ENCODE measurements at regions not wholly inside any gene's neighbourhood (a gene's known extent, or its start where the extent isn't known, plus 50 kb on each side); places are given as distances from the start of the nearest gene placed in this dataset.

GRCh38 chr5:126284977-126285696 lies 138.1 kb upstream of the GRAMD2B start:
- TF ChIP-seq CTCF (IDR thresholded peaks at IDR 0.05): no peak
- no peak for TF ChIP-seq EZH2 (IDR thresholded peaks at IDR 0.05)
- TF ChIP-seq EZH2phosphoT487 (IDR thresholded peaks at IDR 0.05): no peak
